Natural killer cell treated with Interleukin-12 subunit alpha and Interleukin-12 subunit beta and Interleukin-15 and Interleukin-18, amount 100 ng/mL, for 72 hours (primary cell): ENCODE measurements at regions not wholly inside any gene's neighbourhood (a gene's known extent, or its start where the extent isn't known, plus 50 kb on each side); places are given as distances from the start of the nearest gene placed in this dataset.

Experiments used
- ATAC-seq, 2 donors: fragments of 150-1000 bp; cut with Tn5 transposase in 1 of 2; sonication (Bioruptor Pico), chemical (Tn5 transposase) in 1 of 2; 2 replicates each; pipeline ENCODE4 v1.10.0; 2021
- DNase-seq: peaks from one replicate; pipeline ENCODE4 v3.0.0; 2022; ENCODE audit warnings: low spot score
- H3K27ac Mint-ChIP-seq, 2 donors: 1 replicate in 1 of 2; 2 replicates in 1 of 2; pipeline ENCODE4 v1.8.0; 2022; ENCODE audit warnings: mixed read lengths in 2 of 2, mild to moderate bottlenecking in 1 of 2, moderate library complexity in 1 of 2
- H3K27me3 Mint-ChIP-seq, 2 donors: 1 replicate in 1 of 2; 2 replicates in 1 of 2; pipeline ENCODE4 v1.8.0; 2022; ENCODE audit warnings: mixed read lengths in 2 of 2
- H3K36me3 Mint-ChIP-seq: one replicate; pipeline ENCODE4 v1.8.0; 2022; ENCODE audit warnings: mixed read lengths
- H3K4me1 Mint-ChIP-seq, 2 donors: 1 replicate in 1 of 2; 2 replicates in 1 of 2; pipeline ENCODE4 v1.8.0; 2022; ENCODE audit warnings: low read depth in 2 of 2, mixed read lengths in 2 of 2, mild to moderate bottlenecking in 1 of 2
- H3K4me3 Mint-ChIP-seq: one replicate; pipeline ENCODE4 v1.8.0; 2022; ENCODE audit warnings: mixed read lengths
- H3K9me3 Mint-ChIP-seq: 2 replicates; pipeline ENCODE4 v1.8.0; 2022; ENCODE audit warnings: mixed read lengths

- H3K36me3 Mint-ChIP-seq, result no peaks in the 10 kb centered on the region
- no peak overlapping the region for H3K4me3 Mint-ChIP-seq
- DNase-seq (no peak), ATAC-seq (no peak)
- no peak overlapping the region for H3K27ac Mint-ChIP-seq
- H3K9me3 Mint-ChIP-seq, result no peaks in the 10 kb centered on the region
- peaks cover 30 to 31% of the 10 kb centered on the region in 2 donors for H3K27me3 Mint-ChIP-seq
- H3K4me1 Mint-ChIP-seq, result no peaks in the 10 kb centered on the region
Measured at GRCh38 chr21:35738347-35738961, 321.9 kb downstream of the SETD4 start.

GRCh38 chr21:35737899-35738346 lies 322.4 kb downstream of the SETD4 start:
- Mint-ChIP-seq H3K36me3 (no peaks in the 10 kb centered on the region), H3K27me3 (peaks cover 26% of the 10 kb centered on the region in 2 donors), H3K4me1 (no peaks in the 10 kb centered on the region), H3K9me3 (no peaks in the 10 kb centered on the region), H3K27ac (no peak overlapping the region), H3K4me3 (no peak overlapping the region)
- DNase-seq (no peak), ATAC-seq (no peak)

GRCh38 chr21:35737449-35737848 lies 322.9 kb downstream of the SETD4 start:
- H3K36me3 Mint-ChIP-seq, result no peaks in the 10 kb centered on the region
- H3K4me1 Mint-ChIP-seq, result no peaks in the 10 kb centered on the region
- no peak for DNase-seq
- ATAC-seq, result no peak
- H3K27me3 Mint-ChIP-seq, result peaks cover 24 to 26% of the 10 kb centered on the region in 2 donors
- H3K27ac Mint-ChIP-seq, result no peak overlapping the region
- H3K4me3 Mint-ChIP-seq, result no peak overlapping the region
- H3K9me3 Mint-ChIP-seq, result no peaks in the 10 kb centered on the region

- no peaks in the 10 kb centered on the region for H3K9me3 Mint-ChIP-seq
- no peaks in the 10 kb centered on the region for H3K36me3 Mint-ChIP-seq
- H3K27me3 Mint-ChIP-seq, result peaks cover 31 to 57% of the 10 kb centered on the region in 2 donors
- no peaks in the 10 kb centered on the region for H3K4me1 Mint-ChIP-seq
- no peak overlapping the region for H3K27ac Mint-ChIP-seq
- no peak overlapping the region for H3K4me3 Mint-ChIP-seq
- DNase-seq (no peak), ATAC-seq (no peak)
Measured at GRCh38 chr21:35732788-35733187, 327.5 kb downstream of the SETD4 start.

DNA sequence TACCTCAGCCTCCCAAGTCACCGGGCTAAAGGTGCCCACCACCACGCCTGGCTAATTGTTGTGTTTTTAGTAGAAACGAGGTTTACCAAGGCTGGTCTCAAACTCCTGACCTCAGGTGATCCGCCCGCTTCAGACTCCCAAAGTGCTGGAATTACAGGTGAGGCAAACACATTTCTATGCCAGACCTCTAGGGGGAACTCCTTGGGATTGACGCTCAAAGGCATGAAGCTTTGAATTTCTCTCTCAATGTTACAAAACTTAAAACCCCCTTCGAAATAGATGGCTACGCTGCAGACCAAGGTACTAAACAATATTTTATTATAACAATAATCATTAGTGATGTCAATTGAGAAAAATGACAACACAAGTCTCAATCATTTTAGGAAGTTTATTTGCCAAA lies 330.0 kb downstream of the SETD4 start:
- H3K27me3 Mint-ChIP-seq, result peaks cover 38 to 66% of the 10 kb centered on the region in 2 donors
- ATAC-seq, result no peak
- no peaks in the 10 kb centered on the region for H3K9me3 Mint-ChIP-seq
- H3K27ac Mint-ChIP-seq, result no peak overlapping the region
- no peaks in the 10 kb centered on the region for H3K4me1 Mint-ChIP-seq
- no peaks in the 10 kb centered on the region for H3K36me3 Mint-ChIP-seq
- no peak overlapping the region for H3K4me3 Mint-ChIP-seq
- no peak for DNase-seq

DNA sequence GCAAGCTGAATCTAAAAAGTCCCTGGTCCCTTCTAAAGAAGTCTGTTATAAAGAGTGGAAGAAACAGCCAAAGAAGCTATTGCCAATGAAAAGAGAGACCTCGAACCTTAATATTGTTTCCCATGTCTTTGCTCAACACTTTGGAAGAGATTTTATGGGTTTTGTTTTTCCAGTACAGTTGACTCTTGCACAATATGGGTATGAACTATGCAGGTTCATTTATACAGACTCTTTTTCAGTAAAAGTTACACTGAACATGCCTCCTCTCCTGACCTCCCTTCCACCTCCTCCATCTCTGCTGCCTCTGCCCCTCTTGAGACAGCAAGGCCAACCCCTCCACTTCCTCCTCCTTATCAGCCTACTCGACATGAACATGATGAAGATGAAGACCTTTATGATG lies 332.5 kb downstream of the SETD4 start:
- H3K27ac Mint-ChIP-seq, result no peak overlapping the region
- H3K9me3 Mint-ChIP-seq, result no peaks in the 10 kb centered on the region
- no peaks in the 10 kb centered on the region for H3K4me1 Mint-ChIP-seq
- H3K27me3 Mint-ChIP-seq, result peaks cover 34 to 55% of the 10 kb centered on the region in 2 donors
- DNase-seq (no peak), ATAC-seq (no peak)
- no peak overlapping the region for H3K4me3 Mint-ChIP-seq
- no peaks in the 10 kb centered on the region for H3K36me3 Mint-ChIP-seq

DNA sequence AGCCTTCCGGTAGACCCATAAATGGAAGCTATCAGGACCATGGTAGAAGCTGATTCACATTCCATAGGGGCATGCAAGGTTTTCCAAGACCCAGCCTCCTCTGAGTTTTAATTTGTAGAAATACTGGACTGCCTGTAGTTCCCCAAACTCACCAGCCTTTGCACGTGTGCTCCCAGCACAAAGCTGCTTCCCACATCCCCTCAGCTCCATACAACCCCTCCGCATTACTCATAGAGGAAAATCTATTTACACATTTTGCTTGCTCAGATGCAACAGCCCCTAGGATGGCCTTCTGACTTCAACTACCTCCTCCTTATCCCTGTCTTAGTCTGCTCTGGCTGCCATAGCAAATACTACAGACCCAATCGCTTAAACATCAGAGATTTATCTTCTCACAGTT lies 336.2 kb downstream of the SETD4 start:
- Mint-ChIP-seq H3K4me1 (no peaks in the 10 kb centered on the region), H3K9me3 (no peaks in the 10 kb centered on the region), H3K4me3 (no peak overlapping the region), H3K27ac (no peak overlapping the region), H3K27me3 (peaks cover 34 to 53% of the 10 kb centered on the region in 2 donors), H3K36me3 (no peaks in the 10 kb centered on the region)
- no peak for DNase-seq
- ATAC-seq, result no peak

DNA sequence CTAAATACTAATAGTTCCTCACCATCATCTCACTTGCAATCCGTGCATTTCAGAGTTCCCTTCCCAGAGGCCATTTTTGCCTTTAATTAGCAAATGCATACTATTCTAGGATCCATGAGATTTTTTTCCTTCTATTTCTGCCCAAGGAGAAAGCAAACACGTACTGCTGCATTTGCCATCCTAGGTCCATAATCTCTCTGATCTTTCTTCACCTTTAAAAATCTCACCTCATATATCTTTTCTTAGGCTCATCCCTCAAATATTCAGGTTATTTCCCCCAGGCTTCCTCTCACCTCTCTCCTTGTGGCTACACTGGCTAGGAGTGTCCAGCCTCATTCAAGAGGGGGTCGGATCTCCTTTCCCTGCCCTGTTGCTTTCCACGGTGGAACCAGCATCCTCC lies 338.6 kb downstream of the SETD4 start:
- no peak overlapping the region for H3K27ac Mint-ChIP-seq
- H3K4me3 Mint-ChIP-seq, result no peak overlapping the region
- ATAC-seq (no peak), DNase-seq (no peak)
- no peaks in the 10 kb centered on the region for H3K9me3 Mint-ChIP-seq
- H3K36me3 Mint-ChIP-seq, result no peaks in the 10 kb centered on the region
- peaks cover 33 to 47% of the 10 kb centered on the region in 2 donors for H3K27me3 Mint-ChIP-seq
- H3K4me1 Mint-ChIP-seq, result no peaks in the 10 kb centered on the region

- no peaks in the 10 kb centered on the region for H3K4me1 Mint-ChIP-seq
- H3K27ac Mint-ChIP-seq, result no peak overlapping the region
- DNase-seq (no peak), ATAC-seq (no peak)
- H3K27me3 Mint-ChIP-seq, result peaks cover 37 to 52% of the 10 kb centered on the region in 2 donors
- H3K4me3 Mint-ChIP-seq, result no peak overlapping the region
- H3K36me3 Mint-ChIP-seq, result no peaks in the 10 kb centered on the region
- H3K9me3 Mint-ChIP-seq, result no peaks in the 10 kb centered on the region
Measured at GRCh38 chr21:35720208-35720731, 340.1 kb downstream of the SETD4 start.

- Mint-ChIP-seq H3K4me3 (no peak overlapping the region), H3K27me3 (peaks cover 33 to 51% of the 10 kb centered on the region in 2 donors), H3K4me1 (no peaks in the 10 kb centered on the region), H3K36me3 (no peaks in the 10 kb centered on the region), H3K27ac (no peak overlapping the region), H3K9me3 (no peaks in the 10 kb centered on the region)
- ATAC-seq, result no peak
- DNase-seq, result no peak
Measured at GRCh38 chr21:35719080-35719479, 341.2 kb downstream of the SETD4 start.

GRCh38 chr21:35716876-35717565 lies 343.3 kb downstream of the SETD4 start:
- DNase-seq (no peak), ATAC-seq (no peak)
- Mint-ChIP-seq H3K27ac (no peak overlapping the region), H3K4me1 (no peaks in the 10 kb centered on the region), H3K36me3 (no peaks in the 10 kb centered on the region), H3K27me3 (peaks cover 39 to 53% of the 10 kb centered on the region in 2 donors), H3K9me3 (no peaks in the 10 kb centered on the region), H3K4me3 (no peak overlapping the region)

GRCh38 chr21:35713914-35714313 lies 346.4 kb downstream of the SETD4 start:
- H3K9me3 Mint-ChIP-seq, result no peaks in the 10 kb centered on the region
- H3K36me3 Mint-ChIP-seq, result no peaks in the 10 kb centered on the region
- ATAC-seq, result no peak
- no peak overlapping the region for H3K4me3 Mint-ChIP-seq
- H3K27me3 Mint-ChIP-seq, result peaks cover 30 to 55% of the 10 kb centered on the region in 2 donors
- no peak for DNase-seq
- no peak overlapping the region for H3K27ac Mint-ChIP-seq
- H3K4me1 Mint-ChIP-seq, result no peaks in the 10 kb centered on the region

DNA sequence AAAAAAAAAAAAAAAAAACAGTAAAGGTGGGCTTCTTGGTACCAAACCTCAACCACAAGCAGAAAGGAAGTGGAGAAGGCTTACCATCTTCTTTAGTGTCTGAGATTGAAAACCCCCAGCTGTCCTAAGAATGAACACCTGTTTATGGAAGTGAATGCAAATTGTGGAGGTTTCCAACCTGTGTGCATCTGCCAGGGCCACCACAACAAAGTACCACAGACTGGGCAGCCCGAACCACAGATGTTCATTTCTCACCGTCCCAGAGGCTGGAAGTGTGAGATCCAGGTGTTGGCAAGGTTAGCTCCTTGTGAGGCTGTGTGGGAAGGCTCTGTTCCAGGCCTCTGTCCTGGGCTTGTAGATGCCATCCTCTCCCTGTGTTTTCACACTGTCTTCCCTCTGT lies 348.7 kb downstream of the SETD4 start:
- no peak overlapping the region for H3K27ac Mint-ChIP-seq
- H3K9me3 Mint-ChIP-seq, result no peaks in the 10 kb centered on the region
- ATAC-seq (no peak), DNase-seq (no peak)
- no peaks in the 10 kb centered on the region for H3K36me3 Mint-ChIP-seq
- H3K4me3 Mint-ChIP-seq, result no peak overlapping the region
- H3K27me3 Mint-ChIP-seq, result peaks cover 27 to 48% of the 10 kb centered on the region in 2 donors
- H3K4me1 Mint-ChIP-seq, result no peaks in the 10 kb centered on the region

DNA sequence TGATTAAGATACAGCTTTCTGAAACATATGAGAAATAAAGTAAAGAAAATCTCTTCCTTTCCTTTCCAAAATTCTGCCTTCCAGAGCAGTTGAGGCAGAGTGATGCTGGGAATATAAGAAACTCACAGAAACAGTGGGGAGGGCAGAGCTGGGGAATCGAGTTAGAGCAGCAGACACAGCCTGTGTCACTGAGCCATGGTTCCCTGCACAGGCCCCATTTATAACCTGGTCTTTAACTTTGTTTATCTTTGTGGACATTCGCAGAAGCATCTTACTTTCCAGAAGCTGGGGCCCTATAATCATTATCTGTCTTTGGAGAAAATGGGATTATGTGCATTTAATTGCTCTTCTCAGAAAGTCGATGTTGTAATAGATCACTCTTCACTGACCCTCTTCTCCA lies 349.1 kb downstream of the SETD4 start:
- Mint-ChIP-seq H3K27ac (no peak overlapping the region), H3K27me3 (peaks cover 29 to 50% of the 10 kb centered on the region in 2 donors), H3K36me3 (no peaks in the 10 kb centered on the region), H3K4me3 (no peak overlapping the region), H3K9me3 (no peaks in the 10 kb centered on the region), H3K4me1 (no peaks in the 10 kb centered on the region)
- ATAC-seq, result no peak
- no peak for DNase-seq
